ENCODE measurements at regions not wholly inside any gene's neighbourhood (a gene's known extent, or its start where the extent isn't known, plus 50 kb on each side); places are given as distances from the start of the nearest gene placed in this dataset.
A peak's percentile ranks its signal among the peaks of the same experiment; 100 is the strongest.

- no peak for DNase-seq
Measured at GRCh38 chr11:27187848-27188621, 147.4 kb downstream of the BBOX1 start.

- no peak for DNase-seq
Measured at GRCh38 chr11:27187075-27187847, 146.6 kb downstream of the BBOX1 start.

DNA sequence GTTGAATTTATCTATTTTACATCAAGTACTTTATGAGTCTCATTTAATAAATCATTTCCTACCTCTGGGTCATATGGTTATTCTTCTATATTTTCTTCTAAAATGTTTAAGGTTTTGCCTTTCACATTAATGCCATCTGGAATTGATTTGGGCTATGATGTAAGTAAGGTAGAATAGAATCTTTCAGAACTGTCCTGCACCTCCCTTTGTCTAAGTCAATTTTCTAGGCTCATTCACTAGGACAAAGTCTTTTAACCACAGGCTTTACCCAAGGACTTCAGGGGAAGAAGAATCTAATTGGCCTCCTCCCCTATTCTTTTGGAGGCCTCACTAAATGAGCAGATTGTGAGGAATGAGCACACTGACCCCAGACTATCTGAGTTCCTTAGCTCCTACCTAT is 146.0 kb downstream of the BBOX1 start:
- DNase-seq, result no peak

GRCh38 chr11:27184458-27185312 is 144.1 kb downstream of the BBOX1 start:
- no peak for DNase-seq

DNA sequence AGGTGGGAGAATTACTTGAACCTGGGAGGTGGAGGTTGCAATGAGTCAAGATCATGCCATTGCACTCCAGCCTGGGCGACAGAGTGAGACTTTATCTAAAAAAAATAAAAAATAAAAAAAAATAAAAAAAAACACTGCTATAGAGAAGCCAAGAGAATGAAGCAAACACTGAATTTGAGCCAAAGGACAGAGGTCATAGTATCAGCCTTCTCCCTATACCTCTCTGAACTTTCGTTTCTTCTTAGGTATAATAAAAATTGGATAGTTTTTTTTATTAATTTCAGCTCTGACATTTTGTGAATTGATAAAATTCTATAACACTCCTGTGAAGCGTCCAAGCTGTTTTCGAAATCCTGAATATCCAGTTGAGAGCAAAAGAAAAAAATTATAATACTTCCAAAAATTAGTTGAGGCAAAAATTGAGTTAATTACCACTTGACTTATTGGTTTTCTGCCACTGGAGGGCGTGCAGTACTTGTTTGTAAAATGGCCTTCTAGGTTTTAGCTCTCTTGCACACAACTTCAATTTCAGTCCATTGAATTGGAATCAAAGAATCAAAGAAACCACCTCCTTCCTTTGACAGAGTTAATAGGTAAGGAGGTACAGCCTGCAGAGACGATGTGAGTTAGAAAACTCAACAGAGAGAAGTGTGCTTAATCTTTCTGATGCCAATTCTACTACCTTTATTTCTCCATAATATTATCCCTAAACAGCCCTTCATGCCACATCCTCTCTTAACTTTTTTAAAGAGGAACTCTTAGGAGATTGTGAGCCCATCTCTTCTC is 143.2 kb downstream of the BBOX1 start:
- DNase-seq, result peak; percentile 12

DNA sequence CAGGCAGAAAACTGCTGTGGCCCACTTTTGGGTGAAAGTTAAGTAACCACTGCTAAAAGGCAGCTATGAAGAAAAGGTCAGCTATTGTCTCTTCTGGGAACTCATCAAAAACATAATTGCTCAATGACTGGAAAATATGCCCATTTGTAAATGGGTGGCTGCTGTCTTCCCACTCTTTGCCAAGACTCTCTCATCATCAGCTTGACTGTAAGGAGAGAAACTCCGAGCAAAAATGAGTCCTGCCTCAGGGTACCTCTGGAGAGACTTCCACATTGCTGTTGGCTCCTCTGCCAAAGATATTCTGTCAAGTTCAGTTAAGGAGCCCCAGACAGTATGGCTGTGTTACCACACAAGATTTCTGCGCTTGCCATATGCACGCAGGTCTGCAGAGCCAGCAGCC is 138.7 kb downstream of the BBOX1 start:
- no peak for DNase-seq

GRCh38 chr11:27178859-27179258 is 138.2 kb downstream of the BBOX1 start:
- DNase-seq, result no peak

Data from T-helper 9 cell (primary cell).